ENCODE measurements at regions not wholly inside any gene's neighbourhood (a gene's known extent, or its start where the extent isn't known, plus 50 kb on each side); places are given as distances from the start of the nearest gene placed in this dataset.

GRCh38 chr10:43981232-43981631 is 332.6 kb upstream of the ZNF32 start:
- TF ChIP-seq CTCF (conservative IDR thresholded peaks at IDR 0.05): no peak
- TF ChIP-seq EZH2 (IDR thresholded peaks at IDR 0.05; ENCODE audit: low read depth): no peak

All from PC-9 (cell line).